Epithelial cell of esophagus (primary cell): ENCODE measurements at regions not wholly inside any gene's neighbourhood (a gene's known extent, or its start where the extent isn't known, plus 50 kb on each side); places are given as distances from the start of the nearest gene placed in this dataset.

Experiments
- DNase-seq: peaks from one replicate; pipeline ENCODE4 v3.0.0; 2010; ENCODE audit warnings: low read depth
- H3K4me3 ChIP-seq: 2 replicates; pipeline ENCODE4 v1.5.1; 2011; ENCODE audit warnings: mild to moderate bottlenecking, low read length, control low read depth
- TF ChIP-seq, protein P1 (sequence below): IDR thresholded peaks from 2 replicates; pipeline ENCODE4 v1.5.1; 2011; ENCODE audit warnings: low read depth, mild to moderate bottlenecking, low read length, control low read depth, inconsistent platforms; ENCODE audit not compliant: insufficient read depth; ENCODE audit errors: missing control alignments

DNA sequence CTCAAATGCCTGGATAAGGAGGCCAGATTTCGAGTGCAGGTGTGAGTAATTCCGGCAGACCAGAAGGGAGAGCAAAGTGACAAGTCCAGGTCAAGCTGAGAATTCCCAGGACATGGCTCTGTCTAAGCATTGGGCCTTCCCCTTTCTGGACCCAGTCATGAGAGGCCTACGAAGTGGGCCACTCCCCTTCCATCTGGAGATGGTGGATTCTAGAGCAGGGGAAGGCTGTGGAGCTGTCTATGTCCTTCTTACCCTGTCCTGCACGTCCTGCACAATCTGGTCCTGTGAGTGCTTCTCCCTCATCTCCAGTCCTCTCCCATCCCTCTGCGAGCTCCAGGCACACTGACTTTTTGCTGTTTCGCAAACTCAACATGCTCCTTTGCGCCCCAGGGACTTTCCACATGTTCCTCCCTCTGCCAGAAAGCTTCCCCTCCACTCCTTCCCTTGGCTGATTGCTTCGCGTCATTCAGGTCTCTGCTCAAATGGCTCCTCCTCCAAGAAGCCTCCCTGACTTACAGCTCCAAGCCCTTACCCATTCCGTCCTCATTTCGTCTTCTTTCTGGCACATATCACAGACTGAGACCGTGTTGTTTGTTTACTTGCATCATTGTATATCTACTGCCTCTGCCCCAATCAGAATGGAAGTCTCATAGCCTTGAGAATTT lies 193.2 kb downstream of the URI1 start:
- no peak for DNase-seq
- no peak overlapping the region for H3K4me3 ChIP-seq
- TF ChIP-seq, protein P1, sequence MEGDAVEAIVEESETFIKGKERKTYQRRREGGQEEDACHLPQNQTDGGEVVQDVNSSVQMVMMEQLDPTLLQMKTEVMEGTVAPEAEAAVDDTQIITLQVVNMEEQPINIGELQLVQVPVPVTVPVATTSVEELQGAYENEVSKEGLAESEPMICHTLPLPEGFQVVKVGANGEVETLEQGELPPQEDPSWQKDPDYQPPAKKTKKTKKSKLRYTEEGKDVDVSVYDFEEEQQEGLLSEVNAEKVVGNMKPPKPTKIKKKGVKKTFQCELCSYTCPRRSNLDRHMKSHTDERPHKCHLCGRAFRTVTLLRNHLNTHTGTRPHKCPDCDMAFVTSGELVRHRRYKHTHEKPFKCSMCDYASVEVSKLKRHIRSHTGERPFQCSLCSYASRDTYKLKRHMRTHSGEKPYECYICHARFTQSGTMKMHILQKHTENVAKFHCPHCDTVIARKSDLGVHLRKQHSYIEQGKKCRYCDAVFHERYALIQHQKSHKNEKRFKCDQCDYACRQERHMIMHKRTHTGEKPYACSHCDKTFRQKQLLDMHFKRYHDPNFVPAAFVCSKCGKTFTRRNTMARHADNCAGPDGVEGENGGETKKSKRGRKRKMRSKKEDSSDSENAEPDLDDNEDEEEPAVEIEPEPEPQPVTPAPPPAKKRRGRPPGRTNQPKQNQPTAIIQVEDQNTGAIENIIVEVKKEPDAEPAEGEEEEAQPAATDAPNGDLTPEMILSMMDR: no peak

DNA sequence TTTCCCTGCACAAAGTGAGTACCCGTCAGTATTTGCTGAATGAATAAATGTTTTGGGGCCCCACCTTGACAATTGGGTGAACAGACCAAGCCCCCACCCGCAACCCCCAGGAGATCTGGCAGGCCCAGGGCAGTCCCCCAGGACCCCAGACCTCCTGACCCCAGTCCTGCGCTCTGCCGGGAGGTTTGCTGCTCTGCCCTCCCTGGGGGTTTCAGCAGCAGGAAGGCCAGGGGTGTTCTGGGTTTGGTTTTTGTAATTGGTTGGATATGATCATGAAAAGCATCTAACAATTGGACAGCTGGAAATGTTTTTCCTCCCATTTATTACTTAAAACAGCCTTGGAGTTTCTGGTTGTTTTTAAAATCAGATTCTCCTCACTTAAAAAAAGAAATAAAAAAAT lies 193.8 kb downstream of the URI1 start:
- no peak overlapping the region for H3K4me3 ChIP-seq
- no peak for DNase-seq
- TF ChIP-seq, protein P1: no peak

DNA sequence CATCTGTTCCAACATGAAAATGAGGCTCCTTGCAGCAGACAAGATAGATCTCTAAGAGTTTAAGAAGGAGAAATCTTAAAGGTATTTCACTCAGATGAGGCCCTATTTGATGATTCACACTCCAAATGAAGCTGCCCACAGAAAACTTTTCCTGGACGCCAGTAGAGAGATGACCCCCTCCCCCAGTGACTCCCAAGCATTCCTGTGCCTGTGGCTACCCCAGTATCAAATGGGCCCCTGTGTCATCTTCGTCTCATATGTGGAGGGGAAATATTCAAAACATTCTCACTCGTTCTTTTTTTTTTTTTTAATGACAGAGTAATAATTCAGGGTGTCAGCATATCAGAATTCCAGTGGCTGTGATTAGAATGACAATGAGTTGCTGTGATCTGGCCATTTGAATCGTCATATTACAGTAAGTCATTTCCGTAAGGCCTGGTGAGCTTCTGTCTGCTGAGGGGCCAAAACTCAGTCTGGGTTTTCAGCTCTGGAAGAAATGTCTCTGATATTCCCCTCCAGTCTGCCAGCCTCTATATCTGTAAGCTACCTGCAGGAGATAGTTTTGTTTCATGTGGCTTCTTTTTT lies 194.7 kb downstream of the URI1 start:
- no peak overlapping the region for H3K4me3 ChIP-seq
- no peak for DNase-seq
- TF ChIP-seq, protein P1: no peak

DNA sequence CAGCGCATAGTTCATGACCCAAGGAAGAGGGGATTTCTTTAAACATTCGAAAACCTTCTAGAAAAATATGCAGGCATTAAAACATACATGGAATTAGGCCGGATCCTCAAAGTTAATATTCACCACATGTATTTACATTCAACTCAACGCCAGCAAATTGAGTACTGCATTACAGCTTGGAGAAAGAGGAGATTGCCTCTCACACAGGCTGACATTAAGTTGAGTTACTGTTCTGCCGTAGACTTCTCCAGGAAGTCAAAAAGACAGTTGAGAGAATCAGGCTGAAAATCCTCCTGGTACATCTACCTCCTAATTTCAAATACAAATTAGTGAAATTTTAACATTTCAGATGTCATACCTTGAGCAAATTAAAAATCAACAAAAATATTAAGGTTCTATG lies 195.7 kb downstream of the URI1 start:
- no peak overlapping the region for H3K4me3 ChIP-seq
- TF ChIP-seq, protein P1: no peak

DNA sequence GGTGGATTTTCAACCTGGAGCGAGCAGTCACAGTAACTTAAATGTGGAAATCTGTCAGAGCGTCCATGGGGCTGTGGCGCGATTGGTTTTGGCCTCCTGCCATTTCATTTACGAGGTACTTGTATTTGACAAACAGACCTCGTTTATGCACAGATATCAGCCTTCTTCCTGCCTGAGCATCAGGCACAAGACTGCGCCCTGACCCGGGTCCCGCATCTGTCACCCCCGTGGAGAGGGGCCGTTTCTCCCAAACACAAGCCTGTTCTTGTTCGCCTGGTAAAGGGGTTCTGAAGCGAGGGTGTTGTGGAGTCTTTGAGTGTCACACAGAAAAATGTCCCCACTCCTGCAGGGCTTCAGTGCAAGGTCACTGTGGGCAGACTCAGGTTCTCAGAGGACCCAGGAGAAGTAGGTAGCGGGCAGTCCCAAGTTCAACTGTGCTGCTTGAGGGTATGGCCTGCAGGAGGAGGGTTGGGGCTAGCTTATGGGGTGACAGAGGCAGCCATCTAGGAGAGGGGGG lies 202.3 kb downstream of the URI1 start:
- no peak for DNase-seq

More for the DNA sequence above, 195.7 kb downstream of the URI1 start:
- DNase-seq: no peak

DNA sequence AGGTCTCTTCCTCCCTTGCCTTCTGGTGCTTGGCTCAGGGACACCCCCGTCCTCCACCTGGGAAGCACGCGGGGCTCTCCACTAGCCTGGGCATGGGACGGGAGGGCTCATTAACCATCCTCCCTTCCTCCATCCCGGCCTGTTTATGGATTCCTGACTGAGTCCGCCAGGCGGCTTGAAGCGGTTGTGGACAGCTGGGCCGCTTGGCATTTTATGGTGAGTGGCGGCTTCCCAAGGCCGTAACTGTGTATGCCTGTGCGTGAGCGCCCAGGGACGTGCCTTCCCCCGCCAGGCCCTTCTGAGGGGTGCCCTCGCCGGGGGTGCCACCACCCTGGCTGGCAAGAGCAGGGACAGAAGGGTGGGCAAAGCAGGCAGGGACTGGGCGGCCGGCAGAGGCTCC lies 202.8 kb downstream of the URI1 start:
- no peak for DNase-seq
- TF ChIP-seq, protein P1: no peak
- H3K4me3 ChIP-seq: no peak overlapping the region

More for the DNA sequence above, 202.3 kb downstream of the URI1 start:
- TF ChIP-seq, protein P1: no peak
- H3K4me3 ChIP-seq: no peak overlapping the region

DNA sequence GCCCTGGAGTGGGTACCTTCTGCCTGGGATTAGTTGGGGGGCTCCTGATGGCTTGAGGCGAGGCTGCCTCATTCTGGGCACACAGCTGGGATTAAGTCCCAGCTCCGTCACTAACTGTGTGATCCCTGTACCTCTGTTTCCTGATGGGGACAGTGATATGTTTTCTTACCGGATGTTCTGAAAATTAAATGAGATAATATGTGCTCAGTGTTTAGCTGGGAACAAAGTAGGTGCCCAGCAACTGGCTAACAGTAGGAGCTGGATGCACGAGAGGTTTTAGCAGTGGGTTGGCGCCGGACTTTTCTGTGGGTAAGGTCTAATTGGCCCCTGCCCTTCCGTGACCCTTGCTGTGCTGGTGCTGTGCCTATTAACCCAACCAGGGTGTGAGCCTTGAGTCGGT lies 203.4 kb downstream of the URI1 start:
- no peak overlapping the region for H3K4me3 ChIP-seq
- no peak for DNase-seq
- TF ChIP-seq, protein P1: no peak
